ENCODE measurements at regions not wholly inside any gene's neighbourhood (a gene's known extent, or its start where the extent isn't known, plus 50 kb on each side); places are given as distances from the start of the nearest gene placed in this dataset.

DNA sequence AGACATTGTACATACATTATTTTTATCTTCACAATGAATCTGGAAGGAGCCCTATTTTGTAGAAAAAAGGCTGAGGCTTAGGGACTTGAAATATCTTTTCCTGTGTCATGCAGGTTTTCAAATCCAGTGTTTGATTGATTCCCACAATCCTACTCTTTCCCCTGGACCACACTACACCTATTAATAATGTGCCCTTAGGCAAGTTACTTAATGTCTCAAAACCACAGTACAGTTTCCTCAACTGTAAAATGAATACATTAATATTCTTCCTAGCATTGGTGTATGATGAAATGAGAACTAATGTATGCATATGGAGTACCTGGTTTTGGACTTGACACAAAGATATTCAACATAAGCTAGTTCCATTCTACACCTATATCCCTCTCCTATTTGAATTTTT, 313.3 kb upstream of the SP8 start:
- Histone ChIP-seq H3K9ac (ENCODE audit: control insufficient read depth, insufficient read depth, low read length) (no peak overlapping the region), H4K20me1 (ENCODE audit: control insufficient read depth, insufficient read depth) (no peaks in the 10 kb centered on the region)
- TF ChIP-seq MTA2 (IDR thresholded peaks at IDR 0.05; ENCODE audit: low read depth) = no peak
- no peak for TF ChIP-seq CBFB (IDR thresholded peaks at IDR 0.05; ENCODE audit: low read depth)
- TF ChIP-seq ZNF384 (IDR thresholded peaks at IDR 0.05; ENCODE audit: borderline replicate concordance, low read depth, low read length) = no peak
- TF ChIP-seq POLR2AphosphoS2 (IDR thresholded peaks at IDR 0.05; ENCODE audit: low read depth, low read length) = no peak
- TF ChIP-seq, protein P1, sequence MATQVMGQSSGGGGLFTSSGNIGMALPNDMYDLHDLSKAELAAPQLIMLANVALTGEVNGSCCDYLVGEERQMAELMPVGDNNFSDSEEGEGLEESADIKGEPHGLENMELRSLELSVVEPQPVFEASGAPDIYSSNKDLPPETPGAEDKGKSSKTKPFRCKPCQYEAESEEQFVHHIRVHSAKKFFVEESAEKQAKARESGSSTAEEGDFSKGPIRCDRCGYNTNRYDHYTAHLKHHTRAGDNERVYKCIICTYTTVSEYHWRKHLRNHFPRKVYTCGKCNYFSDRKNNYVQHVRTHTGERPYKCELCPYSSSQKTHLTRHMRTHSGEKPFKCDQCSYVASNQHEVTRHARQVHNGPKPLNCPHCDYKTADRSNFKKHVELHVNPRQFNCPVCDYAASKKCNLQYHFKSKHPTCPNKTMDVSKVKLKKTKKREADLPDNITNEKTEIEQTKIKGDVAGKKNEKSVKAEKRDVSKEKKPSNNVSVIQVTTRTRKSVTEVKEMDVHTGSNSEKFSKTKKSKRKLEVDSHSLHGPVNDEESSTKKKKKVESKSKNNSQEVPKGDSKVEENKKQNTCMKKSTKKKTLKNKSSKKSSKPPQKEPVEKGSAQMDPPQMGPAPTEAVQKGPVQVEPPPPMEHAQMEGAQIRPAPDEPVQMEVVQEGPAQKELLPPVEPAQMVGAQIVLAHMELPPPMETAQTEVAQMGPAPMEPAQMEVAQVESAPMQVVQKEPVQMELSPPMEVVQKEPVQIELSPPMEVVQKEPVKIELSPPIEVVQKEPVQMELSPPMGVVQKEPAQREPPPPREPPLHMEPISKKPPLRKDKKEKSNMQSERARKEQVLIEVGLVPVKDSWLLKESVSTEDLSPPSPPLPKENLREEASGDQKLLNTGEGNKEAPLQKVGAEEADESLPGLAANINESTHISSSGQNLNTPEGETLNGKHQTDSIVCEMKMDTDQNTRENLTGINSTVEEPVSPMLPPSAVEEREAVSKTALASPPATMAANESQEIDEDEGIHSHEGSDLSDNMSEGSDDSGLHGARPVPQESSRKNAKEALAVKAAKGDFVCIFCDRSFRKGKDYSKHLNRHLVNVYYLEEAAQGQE (IDR thresholded peaks at IDR 0.05; ENCODE audit: low read depth, low read length) = no peak
- TF ChIP-seq ZNF622 (IDR thresholded peaks at IDR 0.05) = no peak
- no peak for TF ChIP-seq NRF1 (conservative IDR thresholded peaks at IDR 0.05; ENCODE audit: low read depth, low read length)
- TF ChIP-seq, protein P2, sequence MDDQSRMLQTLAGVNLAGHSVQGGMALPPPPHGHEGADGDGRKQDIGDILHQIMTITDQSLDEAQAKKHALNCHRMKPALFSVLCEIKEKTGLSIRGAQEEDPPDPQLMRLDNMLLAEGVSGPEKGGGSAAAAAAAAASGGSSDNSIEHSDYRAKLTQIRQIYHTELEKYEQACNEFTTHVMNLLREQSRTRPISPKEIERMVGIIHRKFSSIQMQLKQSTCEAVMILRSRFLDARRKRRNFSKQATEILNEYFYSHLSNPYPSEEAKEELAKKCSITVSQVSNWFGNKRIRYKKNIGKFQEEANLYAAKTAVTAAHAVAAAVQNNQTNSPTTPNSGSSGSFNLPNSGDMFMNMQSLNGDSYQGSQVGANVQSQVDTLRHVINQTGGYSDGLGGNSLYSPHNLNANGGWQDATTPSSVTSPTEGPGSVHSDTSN (IDR thresholded peaks at IDR 0.05; ENCODE audit: insufficient replicate concordance, low read depth, low read length) = no peak
- no peak for TF ChIP-seq MAX (IDR thresholded peaks at IDR 0.05; ENCODE audit: low read depth, low read length)
- TF ChIP-seq MTA3 (IDR thresholded peaks at IDR 0.05; ENCODE audit: borderline replicate concordance, low read length) = no peak
- no peak for TF ChIP-seq PML (IDR thresholded peaks at IDR 0.05; ENCODE audit: low read length)
- no peak for TF ChIP-seq CEBPZ (IDR thresholded peaks at IDR 0.05; ENCODE audit: low read depth, low read length)
- TF ChIP-seq, protein P3, sequence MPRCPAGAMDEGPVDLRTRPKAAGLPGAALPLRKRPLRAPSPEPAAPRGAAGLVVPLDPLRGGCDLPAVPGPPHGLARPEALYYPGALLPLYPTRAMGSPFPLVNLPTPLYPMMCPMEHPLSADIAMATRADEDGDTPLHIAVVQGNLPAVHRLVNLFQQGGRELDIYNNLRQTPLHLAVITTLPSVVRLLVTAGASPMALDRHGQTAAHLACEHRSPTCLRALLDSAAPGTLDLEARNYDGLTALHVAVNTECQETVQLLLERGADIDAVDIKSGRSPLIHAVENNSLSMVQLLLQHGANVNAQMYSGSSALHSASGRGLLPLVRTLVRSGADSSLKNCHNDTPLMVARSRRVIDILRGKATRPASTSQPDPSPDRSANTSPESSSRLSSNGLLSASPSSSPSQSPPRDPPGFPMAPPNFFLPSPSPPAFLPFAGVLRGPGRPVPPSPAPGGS (IDR thresholded peaks at IDR 0.05; ENCODE audit: borderline replicate concordance, insufficient read depth, low read depth, low read length, poor library complexity, severe bottlenecking) = no peak
- TF ChIP-seq MYC (IDR thresholded peaks at IDR 0.05; ENCODE audit: insufficient read depth, insufficient read length, insufficient replicate concordance, low read length, severe bottlenecking) = no peak

More for the DNA sequence above, 313.3 kb upstream of the SP8 start:
- Histone ChIP-seq H3K4me1 (ENCODE audit: control insufficient read depth, insufficient read depth, low read length) (no peaks in the 10 kb centered on the region), H3K27me3 (replicated peaks in 1 of 2; ENCODE audit: control insufficient read depth in 2 of 2, insufficient read depth in 2 of 2, low read length in 1 of 2) (no peaks in the 10 kb centered on the region), H2AFZ (ENCODE audit: control insufficient read depth, low read depth, low read length) (no peak overlapping the region), H3K79me2 (ENCODE audit: control insufficient read depth, insufficient read depth, low read length) (no peaks in the 10 kb centered on the region), H3K36me3 (ENCODE audit: control insufficient read depth in 2 of 2, insufficient read depth in 2 of 2, low read length in 1 of 2) (no peaks in the 10 kb centered on the region), H3K4me3 (no peak overlapping the region), H3K27ac (ENCODE audit: control insufficient read depth, insufficient read depth) (no peak overlapping the region), H3K4me2 (ENCODE audit: control insufficient read depth, insufficient read depth) (no peak overlapping the region), H3K9me3 (replicated peaks; ENCODE audit: control insufficient read depth, insufficient read depth, low read length) (no peaks in the 10 kb centered on the region)
- ChIA-PET POLR2A (no interaction called here), RAD21 (ENCODE audit: unreplicated experiment) (no interaction called here), CTCF (interaction anchor here (0.8 kb wide), 1 partner anchor 18 kb away, joined by 3 read pairs; no protein-coding TSS in a partner anchor), SMC1A (ENCODE audit: uncharacterized antibody, unreplicated experiment) (no interaction called here)
- intact Hi-C loops (cut with micrococcal nuclease; ENCODE audit: unreplicated experiment) = no loop called here
- DNase-seq (ENCODE audit: low read depth, low spot score) = no peak
- no peak for ATAC-seq
- in situ Hi-C loops (cut with MboI) = no loop called here
- BruUV-seq (replicated peaks) = no TSS peak
- no peak for FAIRE-seq
